IMR-90 (cell line): ENCODE measurements at regions not wholly inside any gene's neighbourhood (a gene's known extent, or its start where the extent isn't known, plus 50 kb on each side); places are given as distances from the start of the nearest gene placed in this dataset.

Source experiments
- ATAC-seq: fragments of 200-7000 bp; cut with Tn5 transposase; 2 replicates; pipeline ENCODE4 v1.9.1; 2020; ENCODE audit warnings: low read depth, mild to moderate bottlenecking, moderate library complexity
- BruUV-seq: library from RNA; stranded (reverse); fragments of 400-500 nt; replicated peaks from 2 replicates; lab custom pipeline; 2021; lab: Mats Ljungman, UMichigan
- CTCF ChIA-PET: fragments of 300-600 bp; formaldehyde crosslinking; extraction: SDS; loops from one replicate; lab custom pipeline; 2021; ENCODE audit warnings: antibody characterized with exemption; lab: Yijun Ruan, JAX
- POLR2A ChIA-PET: fragments of 300-600 bp; sonication (Branson Sonifier 250); formaldehyde crosslinking; loops from one replicate; lab custom pipeline; 2022; ENCODE audit warnings: antibody characterized with exemption; ENCODE audit not compliant: unreplicated experiment; lab: Charles Lee
- DNase-seq: peaks from one replicate; pipeline ENCODE4 v3.0.0; 2013
- H2AFZ ChIP-seq: replicated peaks from 2 replicates; pipeline ENCODE3; 2013; ENCODE audit warnings: low read length, mild to moderate bottlenecking; ENCODE audit not compliant: poor library complexity
- H2AK5ac ChIP-seq: 2 replicates; pipeline ENCODE4 v1.6.1; 2013; ENCODE audit warnings: low read depth, low read length, inconsistent platforms
- H2AK9ac ChIP-seq: replicated peaks from 2 replicates; pipeline ENCODE3; 2013; ENCODE audit warnings: mild to moderate bottlenecking, low read depth, low read length, moderate library complexity; ENCODE audit not compliant: poor library complexity
- H2BK120ac ChIP-seq: 2 replicates; pipeline ENCODE4 v1.6.1; 2013; ENCODE audit warnings: low read depth, low read length, inconsistent platforms
- H2BK15ac ChIP-seq: 3 replicates; pipeline ENCODE4 v1.6.1; 2013; ENCODE audit warnings: low read depth, low read length, inconsistent platforms
- H2BK20ac ChIP-seq: 2 replicates; pipeline ENCODE4 v1.6.1; 2013; ENCODE audit warnings: low read depth, mild to moderate bottlenecking, inconsistent platforms, low read length, moderate library complexity
- H2BK5ac ChIP-seq: 2 replicates; pipeline ENCODE4 v1.6.1; 2013; ENCODE audit warnings: mild to moderate bottlenecking, low read depth, low read length, inconsistent platforms; ENCODE audit not compliant: poor library complexity, severe bottlenecking
- H3K14ac ChIP-seq: replicated peaks from 2 replicates; pipeline ENCODE4 v1.6.1; 2013; ENCODE audit warnings: low read depth, low read length, inconsistent platforms
- H3K18ac ChIP-seq: 2 replicates; pipeline ENCODE4 v1.6.1; 2013; ENCODE audit warnings: low read depth, low read length, control low read depth
- H3K23ac ChIP-seq: 2 replicates; pipeline ENCODE4 v1.6.1; 2013; ENCODE audit warnings: low read depth, low read length, inconsistent platforms
- H3K27ac ChIP-seq: 2 replicates; pipeline ENCODE4 v1.5.1; 2013; ENCODE audit warnings: mild to moderate bottlenecking, control low read depth, low read length; ENCODE audit not compliant: insufficient read depth
- H3K27me3 ChIP-seq: 2 replicates; pipeline ENCODE4 v1.6.1; 2013; ENCODE audit warnings: low read length; ENCODE audit not compliant: control insufficient read depth, insufficient read depth
- H3K36me3 ChIP-seq: 2 replicates; pipeline ENCODE4 v1.6.1; 2013; ENCODE audit warnings: low read length, mixed read lengths; ENCODE audit not compliant: control insufficient read depth, insufficient read depth
- H3K4ac ChIP-seq: 2 replicates; pipeline ENCODE4 v1.6.1; 2013; ENCODE audit warnings: low read depth, low read length, inconsistent platforms
- H3K4me1 ChIP-seq: 2 replicates; pipeline ENCODE4 v1.6.1; 2013; ENCODE audit warnings: low read length, mixed read lengths; ENCODE audit not compliant: control insufficient read depth, insufficient read depth
- H3K4me2 ChIP-seq: 2 replicates; pipeline ENCODE4 v1.6.1; 2013; ENCODE audit warnings: low read depth, mild to moderate bottlenecking, control low read depth, low read length, moderate library complexity
- H3K4me3 ChIP-seq: 2 replicates; pipeline ENCODE4 v1.5.1; 2013; ENCODE audit warnings: low read depth, mild to moderate bottlenecking, control low read depth, low read length, moderate library complexity; ENCODE audit not compliant: insufficient read depth
- H3K56ac ChIP-seq: 2 replicates; pipeline ENCODE4 v1.6.1; 2013; ENCODE audit warnings: low read length, inconsistent platforms; ENCODE audit not compliant: insufficient read depth; ENCODE audit errors: extremely low read depth
- H3K79me1 ChIP-seq, 2 experiments: 2 replicates each; pipeline ENCODE4 v1.6.1; 2013; ENCODE audit warnings: low read length in 2 of 2, inconsistent platforms in 1 of 2, low read depth in 1 of 2
- H3K9ac ChIP-seq: 2 replicates; pipeline ENCODE4 v1.6.1; 2013; ENCODE audit warnings: low read depth, low read length, control low read depth
- H3K9me1 ChIP-seq: 2 replicates; pipeline ENCODE4 v1.6.1; 2013; ENCODE audit warnings: low read length, inconsistent platforms; ENCODE audit not compliant: insufficient read depth
- H3K9me3 ChIP-seq: 2 replicates; pipeline ENCODE4 v1.6.1; 2013; ENCODE audit warnings: low read length; ENCODE audit not compliant: control insufficient read depth, insufficient read depth
- H4K20me1 ChIP-seq: 2 replicates; pipeline ENCODE4 v1.6.1; 2013; ENCODE audit warnings: low read length, inconsistent platforms; ENCODE audit not compliant: insufficient read depth
- H4K5ac ChIP-seq: 2 replicates; pipeline ENCODE4 v1.6.1; 2013; ENCODE audit warnings: mild to moderate bottlenecking, low read depth, low read length, control low read depth
- H4K8ac ChIP-seq, 2 experiments: 2 replicates each; pipeline ENCODE4 v1.6.1; 2013; ENCODE audit warnings: low read depth in 2 of 2, low read length in 2 of 2, control low read depth in 1 of 2, inconsistent platforms in 1 of 2
- H4K91ac ChIP-seq: 2 replicates; pipeline ENCODE4 v1.6.1; 2013; ENCODE audit warnings: low read depth, low read length, inconsistent platforms; ENCODE audit not compliant: insufficient read depth
- MAFK ChIP-seq: IDR thresholded peaks from 2 replicates; pipeline ENCODE4 v1.6.1; 2012; ENCODE audit warnings: low read depth, low read length, improper control_type of control experiment
- RCOR1 ChIP-seq: IDR thresholded peaks from 2 replicates; pipeline ENCODE4 v1.6.1; 2012; ENCODE audit warnings: mild to moderate bottlenecking, low read length, improper control_type of control experiment; ENCODE audit not compliant: insufficient replicate concordance
- WGBS, 2 experiments: methylation state at CpG; one replicate each; pipeline versions ENCODE4 v1.1.5 to v1.1.7; 2013; ENCODE audit warnings: missing lambda C conversion rate in 2 of 2; ENCODE audit not compliant: insufficient read length in 1 of 2; ENCODE audit errors: extremely low coverage in 2 of 2; 5-methylcytosine and 5-hydroxymethylcytosine counted together
- dilution Hi-C: fragments of 300-500 bp; cut with HindIII; formaldehyde crosslinking; loops from one replicate; pipeline ENCODE4 v1.14.3; 2018; ENCODE audit warnings: low sequenced_read_pairs; ENCODE audit not compliant: unreplicated experiment
- in situ Hi-C: fragments of 300-500 bp; cut with MboI; formaldehyde crosslinking; loops from 3 replicates; pipeline ENCODE4 v1.14.3; 2019; ENCODE audit warnings: low sequenced_read_pairs, inconsistent platforms, mixed read lengths
- intact Hi-C: fragments of 100-400 bp; cut with micrococcal nuclease; formaldehyde crosslinking; loops from 2 replicates; pipeline ENCODE4 v1.10.0; 2022

DNA sequence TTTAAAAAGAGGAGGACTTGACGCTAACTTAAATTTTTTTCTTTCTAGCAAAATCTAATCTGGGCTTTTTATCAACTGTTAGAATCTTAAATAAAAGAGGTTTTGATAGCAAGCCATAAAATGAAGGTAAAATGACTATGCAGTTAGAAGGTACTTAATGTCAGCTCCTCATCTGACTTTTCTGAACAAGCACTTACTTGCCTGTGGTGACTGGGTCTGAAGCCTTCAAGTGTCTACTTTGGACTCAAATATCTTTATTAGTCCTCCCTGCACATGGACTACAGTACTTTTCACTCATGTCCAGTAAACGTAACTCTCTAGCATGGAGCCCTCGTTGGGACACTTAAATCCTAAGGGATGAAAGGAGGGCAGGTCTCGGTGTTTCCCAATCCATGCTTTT, 135.9 kb downstream of the P2RY1 start:
- Histone ChIP-seq H2AK9ac (no peak overlapping the region), H3K4ac (no peak overlapping the region), H2BK15ac (no peak overlapping the region), H4K91ac (no peak overlapping the region), H3K23ac (no peak overlapping the region), H3K27me3 (no peaks in the 10 kb centered on the region), H4K5ac (no peak overlapping the region), H3K79me1 (no peaks in the 10 kb centered on the region), H2AK5ac (no peak overlapping the region), H2BK20ac (no peak overlapping the region), H3K56ac (no peak overlapping the region), H3K4me2 (no peak overlapping the region), H2BK120ac (no peak overlapping the region), H2AFZ (no peak overlapping the region), H3K18ac (no peak overlapping the region), H3K9ac (no peak overlapping the region), H3K4me1 (no peaks in the 10 kb centered on the region), H4K8ac (no peak overlapping the region), H3K9me1 (no peaks in the 10 kb centered on the region), H3K9me3 (no peaks in the 10 kb centered on the region), H3K27ac (no peak overlapping the region), H3K36me3 (no peaks in the 10 kb centered on the region), H2BK5ac (no peak overlapping the region), H4K20me1 (no peaks in the 10 kb centered on the region), H3K4me3 (no peak overlapping the region), H3K14ac (no peak overlapping the region)
- intact Hi-C loops, result no loop called here
- in situ Hi-C loops, result no loop called here
- WGBS, 2 experiments, result no CpG with 5 or more reads among the region's 4 CpGs
- ChIA-PET POLR2A (no interaction called here), CTCF (no interaction called here)
- DNase-seq, result no peak
- no TSS peak for BruUV-seq
- TF ChIP-seq MAFK (no peak), RCOR1 (no peak)
- ATAC-seq, result no peak
- dilution Hi-C loops, result no loop called here
